DND-41 (cell line): ENCODE measurements at regions not wholly inside any gene's neighbourhood (a gene's known extent, or its start where the extent isn't known, plus 50 kb on each side); places are given as distances from the start of the nearest gene placed in this dataset.

ENCODE experiments used
- EZH2 ChIP-seq: IDR thresholded peaks from 3 replicates; pipeline ENCODE4 v1.6.1; 2012; ENCODE audit warnings: borderline replicate concordance, low read depth, mild to moderate bottlenecking, moderate library complexity, low read length, inconsistent platforms; ENCODE audit not compliant: severe bottlenecking
- TF ChIP-seq, protein P1 (sequence below): IDR thresholded peaks from 2 replicates; pipeline ENCODE4 v1.5.1; 2012; ENCODE audit warnings: borderline replicate concordance, low read length, moderate library complexity, mild to moderate bottlenecking; ENCODE audit not compliant: poor library complexity, severe bottlenecking; ENCODE audit errors: extremely low read depth

DNA sequence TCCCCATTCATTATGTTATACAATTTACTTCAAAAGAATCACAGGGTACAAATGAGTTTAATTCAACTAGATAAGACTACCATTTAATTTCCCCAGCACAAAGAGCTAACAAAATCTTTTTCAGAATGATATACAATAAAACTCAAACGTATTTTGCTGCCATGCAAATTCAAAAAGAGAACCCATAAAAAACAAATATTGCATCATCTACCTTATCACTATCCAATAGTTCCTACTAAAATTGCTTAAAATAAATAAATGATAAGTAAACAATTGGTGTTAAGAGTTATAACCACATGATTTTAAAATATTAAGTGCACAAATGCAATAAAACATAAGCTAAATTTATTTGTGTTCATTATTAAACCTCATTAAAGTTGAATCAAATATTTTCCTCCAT lies 919.4 kb downstream of the SLITRK5 start:
- TF ChIP-seq, protein P1, sequence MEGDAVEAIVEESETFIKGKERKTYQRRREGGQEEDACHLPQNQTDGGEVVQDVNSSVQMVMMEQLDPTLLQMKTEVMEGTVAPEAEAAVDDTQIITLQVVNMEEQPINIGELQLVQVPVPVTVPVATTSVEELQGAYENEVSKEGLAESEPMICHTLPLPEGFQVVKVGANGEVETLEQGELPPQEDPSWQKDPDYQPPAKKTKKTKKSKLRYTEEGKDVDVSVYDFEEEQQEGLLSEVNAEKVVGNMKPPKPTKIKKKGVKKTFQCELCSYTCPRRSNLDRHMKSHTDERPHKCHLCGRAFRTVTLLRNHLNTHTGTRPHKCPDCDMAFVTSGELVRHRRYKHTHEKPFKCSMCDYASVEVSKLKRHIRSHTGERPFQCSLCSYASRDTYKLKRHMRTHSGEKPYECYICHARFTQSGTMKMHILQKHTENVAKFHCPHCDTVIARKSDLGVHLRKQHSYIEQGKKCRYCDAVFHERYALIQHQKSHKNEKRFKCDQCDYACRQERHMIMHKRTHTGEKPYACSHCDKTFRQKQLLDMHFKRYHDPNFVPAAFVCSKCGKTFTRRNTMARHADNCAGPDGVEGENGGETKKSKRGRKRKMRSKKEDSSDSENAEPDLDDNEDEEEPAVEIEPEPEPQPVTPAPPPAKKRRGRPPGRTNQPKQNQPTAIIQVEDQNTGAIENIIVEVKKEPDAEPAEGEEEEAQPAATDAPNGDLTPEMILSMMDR = no peak
- TF ChIP-seq EZH2 = no peak
